K562 (cell line): ENCODE measurements at regions not wholly inside any gene's neighbourhood (a gene's known extent, or its start where the extent isn't known, plus 50 kb on each side); places are given as distances from the start of the nearest gene placed in this dataset.

Source experiments
- ATAC-seq: fragments of 200-7000 bp; cut with Tn5 transposase; 3 replicates; pipeline ENCODE4 v1.9.1; 2020; ENCODE audit warnings: moderate library complexity
- BruUV-seq: library from RNA; stranded (reverse); fragments of 400-500 nt; replicated peaks from 2 replicates; lab custom pipeline; 2021; lab: Mats Ljungman, UMichigan
- CTCF ChIA-PET: fragments of 300-600 bp; formaldehyde crosslinking; extraction: SDS; loops from one replicate; lab custom pipeline; 2021; ENCODE audit warnings: low intra/inter-chr PET ratio; lab: Yijun Ruan, JAX
- POLR2A ChIA-PET: fragments of 300-600, 350-650 bp; sonication (Branson Sonifier 250); formaldehyde crosslinking; extraction: SDS; loops from one replicate; lab custom pipeline; 2021; ENCODE audit warnings: antibody characterized with exemption, inconsistent platforms; lab: Yijun Ruan, JAX
- DNase-seq, 4 experiments: peaks; one replicate each; pipeline versions ENCODE4 v3.0.0 to v3.0.0-alpha.2; 2011 to 2018; ENCODE audit warnings: low spot score in 3 of 4, mixed read lengths in 3 of 4; ENCODE audit errors: extremely low read depth in 1 of 4
- FAIRE-seq: peaks from 2 replicates; lab custom pipeline; 2011; peaks lifted over from hg19 to GRCh38; lab: Jason Lieb, UNC
- H2AFZ ChIP-seq: 2 replicates; pipeline ENCODE4 v1.6.0; 2011; ENCODE audit warnings: low read depth, low read length, control low read depth, inconsistent platforms
- H3K27ac ChIP-seq: fragments of 200-600 bp; 3 replicates; pipeline ENCODE4 v1.8.0; 2011; ENCODE audit warnings: low read depth, mild to moderate bottlenecking, control low read depth, inconsistent platforms, low read length, moderate library complexity, mixed read lengths; ENCODE audit errors: extremely low read depth
- H3K27me3 ChIP-seq, 2 experiments: fragments of 300-600 bp in 1 of 2; 2 replicates in 1 of 2; 3 replicates in 1 of 2; pipeline versions ENCODE4 v1.6.0 to v1.8.0; 2011; ENCODE audit warnings: inconsistent platforms in 2 of 2, low read length in 2 of 2, mild to moderate bottlenecking in 1 of 2, mixed read lengths in 1 of 2, moderate library complexity in 1 of 2; ENCODE audit not compliant: control insufficient read depth in 2 of 2, insufficient read depth in 2 of 2
- H3K36me3 ChIP-seq: fragments of 300-600 bp; 3 replicates; pipeline ENCODE4 v1.8.0; 2011; ENCODE audit warnings: mild to moderate bottlenecking, low read length, inconsistent platforms; ENCODE audit not compliant: control insufficient read depth, insufficient read depth
- H3K4me1 ChIP-seq, 2 experiments: fragments of 200-600 bp in 1 of 2; replicated peaks in 1 of 2; 2 replicates in 1 of 2; 3 replicates in 1 of 2; pipeline versions ENCODE4 v1.5.1 to v1.8.0; 2011; ENCODE audit warnings: inconsistent platforms in 2 of 2, low read length in 2 of 2, mild to moderate bottlenecking in 1 of 2, mixed read lengths in 1 of 2, moderate library complexity in 1 of 2; ENCODE audit not compliant: control insufficient read depth in 2 of 2, insufficient read depth in 2 of 2
- H3K4me2 ChIP-seq: 2 replicates; pipeline ENCODE4 v1.6.1; 2011; ENCODE audit warnings: low read length, control low read depth, inconsistent platforms, mixed read lengths; ENCODE audit not compliant: insufficient read depth
- H3K4me3 ChIP-seq: fragments of 200-600 bp; sonication (generic), shearing (Covaris generic); 2 replicates; pipeline ENCODE4 v1.5.1; 2016; ENCODE audit warnings: control low read depth, inconsistent platforms
- H3K79me2 ChIP-seq: fragments of 200-600 bp; 3 replicates; pipeline ENCODE4 v1.8.0; 2011; ENCODE audit warnings: low read length, inconsistent platforms; ENCODE audit not compliant: control insufficient read depth, insufficient read depth
- H3K9ac ChIP-seq, 2 experiments: 2 replicates each; pipeline versions ENCODE4 v1.6.0 to v1.6.1; 2011; ENCODE audit warnings: low read depth in 2 of 2, low read length in 2 of 2, control low read depth in 1 of 2, inconsistent platforms in 1 of 2, mild to moderate bottlenecking in 1 of 2, mixed read lengths in 1 of 2; ENCODE audit not compliant: insufficient read depth in 1 of 2
- H3K9me1 ChIP-seq: one replicate; pipeline ENCODE4 v1.6.0; 2011; ENCODE audit warnings: inconsistent platforms, mild to moderate bottlenecking, low read length, moderate library complexity; ENCODE audit not compliant: control insufficient read depth, insufficient read depth
- H3K9me3 ChIP-seq: replicated peaks from 2 replicates; pipeline ENCODE4 v1.5.1; 2011; ENCODE audit warnings: low read depth, low read length, inconsistent platforms; ENCODE audit not compliant: control insufficient read depth, insufficient read depth
- H4K20me1 ChIP-seq: replicated peaks from 2 replicates; pipeline ENCODE4 v1.6.1; 2011; ENCODE audit warnings: low read length, inconsistent platforms, mixed read lengths; ENCODE audit not compliant: control insufficient read depth, insufficient read depth
- FOXJ3 ChIP-seq: sonication (generic); formaldehyde crosslinking; IDR thresholded peaks from 2 replicates; pipeline ENCODE4 v1.4.0; 2020; ENCODE audit warnings: mild to moderate bottlenecking, missing genetic modification reagents
- HSF4 ChIP-seq: fragments of 250-450 bp; sonication (Bioruptor Pico); IDR thresholded peaks from 2 replicates; pipeline ENCODE4 v2.1.2; 2022; ENCODE audit warnings: mild to moderate bottlenecking, moderate library complexity, borderline replicate concordance
- KDM4B ChIP-seq, 2 experiments: fragments of 450-650 bp in 1 of 2; sonication (generic) in 1 of 2; IDR thresholded peaks; 2 replicates each; pipeline ENCODE4 v1.6.1; 2016 to 2017; ENCODE audit warnings: borderline replicate concordance in 2 of 2, antibody characterized with exemption in 1 of 2, low read depth in 1 of 2, mild to moderate bottlenecking in 1 of 2
- NCOA4 ChIP-seq: fragments of 450-650 bp; IDR thresholded peaks from 2 replicates; pipeline ENCODE4 v1.6.1; 2018; ENCODE audit warnings: mild to moderate bottlenecking; ENCODE audit not compliant: partially characterized antibody
- NR2C2 ChIP-seq, 2 experiments: fragments of 200-800 bp in 1 of 2; sonication (Bioruptor generic) in 1 of 2; sonication (generic) in 1 of 2; formaldehyde crosslinking in 1 of 2; IDR thresholded peaks; 2 replicates each; pipeline versions ENCODE4 v1.6.1 to v1.8.0; 2016 to 2022; ENCODE audit warnings: mild to moderate bottlenecking in 1 of 2, missing compliant biosample characterization in 1 of 2, missing genetic modification characterization in 1 of 2, missing genetic modification reagents in 1 of 2
- U2AF2 ChIP-seq: fragments of 200-400 bp; formaldehyde crosslinking; optimal IDR thresholded peaks from 2 replicates; pipeline ENCODE3; 2017; ENCODE audit warnings: low read depth, mild to moderate bottlenecking, low read length
- ZBTB8A ChIP-seq: fragments of 450-650 bp; IDR thresholded peaks from 2 replicates; pipeline ENCODE4 v1.6.1; 2018; ENCODE audit warnings: mild to moderate bottlenecking, moderate library complexity; ENCODE audit not compliant: partially characterized antibody
- ZNF436 ChIP-seq: fragments of 250-450, 450-650 bp; sonication (Bioruptor Pico); formaldehyde crosslinking; IDR thresholded peaks from 2 replicates; pipeline ENCODE4 v1.7.0; 2020; ENCODE audit warnings: mild to moderate bottlenecking
- WGBS: fragments of 100-300 bp; shearing (Covaris generic); methylation state at CpG from one replicate; pipeline ENCODE4 v1.1.6; 2016; ENCODE audit warnings: low coverage, mixed read lengths; ENCODE audit not compliant: insufficient coverage; ENCODE audit errors: missing lambda C conversion rate; 5-methylcytosine and 5-hydroxymethylcytosine counted together
- in situ Hi-C: fragments of 300-500 bp; cut with MboI; formaldehyde crosslinking; loops from 4 replicates; pipeline ENCODE4 v1.15.0; 2018; ENCODE audit warnings: inconsistent platforms, mixed read lengths
- intact Hi-C: fragments of 100-400 bp; cut with micrococcal nuclease; formaldehyde crosslinking; loops from 2 replicates; pipeline ENCODE4 v1.14.2; 2022

- Histone ChIP-seq H3K79me2 (no peaks in the 10 kb centered on the region), H3K4me2 (no peak overlapping the region), H3K9me3 (no peaks in the 10 kb centered on the region), H3K4me3 (no peak overlapping the region), H3K9ac (no peak overlapping the region), H3K4me1 (peaks cover 0 to 2% of the 10 kb centered on the region in 2 experiments; a peak in 1 of 5 replicates), H4K20me1 (no peaks in the 10 kb centered on the region), H3K9me1 (no peaks in the 10 kb centered on the region), H3K27ac (no peak overlapping the region), H3K36me3 (no peaks in the 10 kb centered on the region), H3K27me3 (no peaks in the 10 kb centered on the region), H2AFZ (no peak overlapping the region)
- DNase-seq, result no peak
- FAIRE-seq, result no peak
- no TSS peak for BruUV-seq
- 3% methylated on average over 1 of the region's 1 CpG for WGBS
- intact Hi-C loops (no loop called here), in situ Hi-C loops (no loop called here)
- ATAC-seq, result no peak
- CTCF ChIA-PET, result no interaction called here
- TF ChIP-seq KDM4B (IDR thresholded peaks at IDR 0.05; ENCODE audit: borderline replicate concordance in 2 of 2, low read depth in 1 of 2) (peak in 1 of 2 experiments; percentile 66; a peak in 1 of 4 replicates), U2AF2 (peak; percentile 33), NCOA4 (no peak), ZBTB8A (peak; percentile 54)
- POLR2A ChIA-PET, result no interaction called here
These were observed 322.9 kb upstream of the SPRY2 start for GRCh38 chr13:80663788-80664187.

GRCh38 chr13:80658705-80659104 is 317.8 kb upstream of the SPRY2 start:
- peaks cover 0 to 8% of the 10 kb centered on the region in 2 experiments; a peak in 1 of 5 replicates for H3K27me3 ChIP-seq
- CTCF ChIA-PET, result no interaction called here
- H3K27ac ChIP-seq, result no peak overlapping the region
- H3K4me3 ChIP-seq, result no peak overlapping the region
- H3K79me2 ChIP-seq, result no peaks in the 10 kb centered on the region
- no peak for DNase-seq
- in situ Hi-C loops (no loop called here), intact Hi-C loops (no loop called here)
- no peak overlapping the region for H3K9ac ChIP-seq
- POLR2A ChIA-PET, result interaction anchor here (1.3 kb wide), 1 partner anchor 9 kb away, joined by 6 read pairs; no protein-coding TSS in a partner anchor
- no peaks in the 10 kb centered on the region for H4K20me1 ChIP-seq
- TF ChIP-seq NR2C2 (CRISPR knock-in tag; IDR thresholded peaks at IDR 0.05) (0 out of 2 replicates have a peak, but pooled peaks have one; percentile 40), NR2C2 (tag; IDR thresholded peaks at IDR 0.05) (no peak), HSF4 (CRISPR knock-in tag) (no peak), FOXJ3 (CRISPR knock-in tag) (peak; percentile 53), ZNF436 (no peak)
- H3K4me1 ChIP-seq, result peaks cover 0 to 11% of the 10 kb centered on the region in 2 experiments; a peak in 1 of 5 replicates
- no peak for FAIRE-seq
- no peaks in the 10 kb centered on the region for H3K36me3 ChIP-seq
- H3K4me2 ChIP-seq, result no peak overlapping the region
- H2AFZ ChIP-seq, result no peak overlapping the region
- no peaks in the 10 kb centered on the region for H3K9me3 ChIP-seq
- no TSS peak for BruUV-seq
- 0 out of 3 replicates have a peak, but pooled peaks have one; percentile 10 for ATAC-seq
- no peaks in the 10 kb centered on the region for H3K9me1 ChIP-seq
- WGBS, result 2% methylated on average over 16 of the region's 16 CpGs
